PC-3 (cell line): ENCODE measurements at regions not wholly inside any gene's neighbourhood (a gene's known extent, or its start where the extent isn't known, plus 50 kb on each side); places are given as distances from the start of the nearest gene placed in this dataset.

Source experiments
- EZH2 ChIP-seq: fragments of 300-600 bp; sonication (generic); IDR thresholded peaks from one replicate; pipeline ENCODE4 v1.6.1; 2017; ENCODE audit warnings: antibody characterized with exemption, mild to moderate bottlenecking, low read length; ENCODE audit not compliant: unreplicated experiment
- EZH2phosphoT487 ChIP-seq: fragments of 300-600 bp; sonication (generic); IDR thresholded peaks from 2 replicates; pipeline ENCODE4 v1.6.1; 2018; ENCODE audit warnings: mild to moderate bottlenecking, antibody characterized with exemption, low read length, borderline replicate concordance
- TF ChIP-seq, protein P1 (sequence below): fragments of 300-600 bp; sonication (generic); conservative IDR thresholded peaks from 2 replicates; pipeline ENCODE4 v1.5.1; 2017; ENCODE audit warnings: antibody characterized with exemption, low read depth, mild to moderate bottlenecking, low read length

DNA sequence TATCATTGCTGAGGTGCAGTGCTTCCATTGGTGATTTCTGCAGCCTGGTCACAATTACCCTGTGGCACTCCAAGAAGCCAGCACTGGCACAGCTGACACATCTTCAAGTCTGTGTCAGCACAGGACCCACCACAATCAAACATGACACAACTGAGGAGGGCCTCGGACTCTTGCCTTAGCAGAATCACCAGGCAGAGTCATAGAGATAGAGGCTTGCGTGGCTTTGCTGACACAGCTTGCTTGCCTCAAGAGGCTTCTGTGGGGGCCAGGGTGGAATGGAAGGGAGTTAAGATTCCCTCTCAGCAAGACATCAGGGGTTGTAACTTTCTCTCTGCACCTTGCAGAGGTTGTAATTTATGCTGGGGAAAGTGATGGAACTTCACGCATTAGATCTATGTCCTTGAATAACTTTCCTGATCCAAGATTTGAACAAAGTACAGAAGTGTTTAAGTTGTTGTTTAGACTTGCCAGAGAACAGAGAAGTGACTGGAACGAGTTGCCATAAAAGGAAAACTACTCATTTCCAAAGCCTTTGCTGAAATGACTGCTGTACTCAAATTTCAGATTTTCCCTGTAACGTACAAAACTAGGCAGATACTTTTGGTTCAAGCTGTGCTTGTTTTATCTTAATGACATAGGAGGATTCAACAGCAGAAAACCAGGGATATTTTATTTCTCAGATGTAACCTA, 170.7 kb downstream of the DIPK2A start:
- TF ChIP-seq, protein P1, sequence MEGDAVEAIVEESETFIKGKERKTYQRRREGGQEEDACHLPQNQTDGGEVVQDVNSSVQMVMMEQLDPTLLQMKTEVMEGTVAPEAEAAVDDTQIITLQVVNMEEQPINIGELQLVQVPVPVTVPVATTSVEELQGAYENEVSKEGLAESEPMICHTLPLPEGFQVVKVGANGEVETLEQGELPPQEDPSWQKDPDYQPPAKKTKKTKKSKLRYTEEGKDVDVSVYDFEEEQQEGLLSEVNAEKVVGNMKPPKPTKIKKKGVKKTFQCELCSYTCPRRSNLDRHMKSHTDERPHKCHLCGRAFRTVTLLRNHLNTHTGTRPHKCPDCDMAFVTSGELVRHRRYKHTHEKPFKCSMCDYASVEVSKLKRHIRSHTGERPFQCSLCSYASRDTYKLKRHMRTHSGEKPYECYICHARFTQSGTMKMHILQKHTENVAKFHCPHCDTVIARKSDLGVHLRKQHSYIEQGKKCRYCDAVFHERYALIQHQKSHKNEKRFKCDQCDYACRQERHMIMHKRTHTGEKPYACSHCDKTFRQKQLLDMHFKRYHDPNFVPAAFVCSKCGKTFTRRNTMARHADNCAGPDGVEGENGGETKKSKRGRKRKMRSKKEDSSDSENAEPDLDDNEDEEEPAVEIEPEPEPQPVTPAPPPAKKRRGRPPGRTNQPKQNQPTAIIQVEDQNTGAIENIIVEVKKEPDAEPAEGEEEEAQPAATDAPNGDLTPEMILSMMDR, result no peak
- TF ChIP-seq EZH2phosphoT487 (no peak), EZH2 (no peak)
